OCI-M1 (cell line): ENCODE measurements at regions not wholly inside any gene's neighbourhood (a gene's known extent, or its start where the extent isn't known, plus 50 kb on each side); places are given as distances from the start of the nearest gene placed in this dataset.

Source experiments
- DNase-seq: peaks from one replicate; lab custom pipeline; 2025; lab: John Stamatoyannopoulos, UW

DNA sequence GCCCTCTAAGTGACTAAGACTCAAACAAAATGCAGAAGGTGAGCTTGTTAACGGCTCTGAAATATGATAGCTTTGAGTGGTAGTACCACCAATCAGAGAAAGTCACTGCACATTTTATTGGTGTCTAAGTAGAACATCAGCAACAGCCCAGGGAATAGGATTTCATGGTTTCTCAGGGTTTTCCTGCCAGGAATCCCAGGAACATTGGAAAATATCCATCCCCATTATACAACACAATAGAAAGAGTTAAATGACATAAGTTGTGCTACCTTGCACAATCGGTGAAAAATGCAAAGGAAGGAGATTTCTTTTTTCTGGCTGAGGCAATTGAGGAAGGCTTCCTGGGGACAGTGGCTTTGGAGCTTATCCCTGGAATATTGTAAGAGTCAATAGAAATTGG is 283.1 kb downstream of the HLX start:
- no peak for DNase-seq

DNA sequence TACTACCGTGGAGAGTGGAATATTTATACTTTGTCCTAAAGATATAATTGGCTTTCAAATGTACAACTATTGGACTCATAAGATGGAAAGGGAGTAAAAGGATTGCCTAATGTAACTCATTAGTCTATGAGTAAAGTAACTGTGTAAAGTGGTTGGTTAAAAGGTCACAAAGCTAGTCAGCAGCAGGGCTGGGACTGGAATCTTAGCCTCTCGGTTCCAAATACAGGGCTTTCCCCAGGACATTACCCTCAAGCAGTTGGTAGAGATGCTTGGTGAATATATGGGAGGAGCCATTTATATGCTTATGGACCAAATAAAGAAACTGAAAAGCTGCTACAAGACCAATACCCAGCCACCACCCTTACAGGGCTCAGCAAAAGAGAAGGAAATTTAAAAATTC is 283.7 kb downstream of the HLX start:
- DNase-seq, result no peak

DNA sequence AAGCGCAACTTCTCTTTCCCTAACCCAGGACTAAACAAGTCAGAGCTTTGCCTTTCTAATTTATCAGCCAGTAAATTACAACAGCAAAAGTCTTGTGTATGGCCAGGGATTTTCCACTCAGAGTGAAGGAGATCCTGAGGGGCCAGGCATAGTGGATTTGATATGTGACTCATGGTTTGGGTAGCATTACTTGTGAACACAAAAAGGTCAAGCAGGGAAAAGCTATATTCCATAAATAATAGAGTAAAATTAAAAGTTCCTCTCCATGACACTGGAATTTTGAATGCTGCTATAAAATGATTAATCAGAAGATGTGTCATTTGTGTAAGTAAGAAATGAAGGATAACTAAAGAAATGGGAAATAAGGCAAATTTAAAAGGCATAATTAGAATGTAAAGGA is 284.8 kb downstream of the HLX start:
- DNase-seq, result no peak

DNA sequence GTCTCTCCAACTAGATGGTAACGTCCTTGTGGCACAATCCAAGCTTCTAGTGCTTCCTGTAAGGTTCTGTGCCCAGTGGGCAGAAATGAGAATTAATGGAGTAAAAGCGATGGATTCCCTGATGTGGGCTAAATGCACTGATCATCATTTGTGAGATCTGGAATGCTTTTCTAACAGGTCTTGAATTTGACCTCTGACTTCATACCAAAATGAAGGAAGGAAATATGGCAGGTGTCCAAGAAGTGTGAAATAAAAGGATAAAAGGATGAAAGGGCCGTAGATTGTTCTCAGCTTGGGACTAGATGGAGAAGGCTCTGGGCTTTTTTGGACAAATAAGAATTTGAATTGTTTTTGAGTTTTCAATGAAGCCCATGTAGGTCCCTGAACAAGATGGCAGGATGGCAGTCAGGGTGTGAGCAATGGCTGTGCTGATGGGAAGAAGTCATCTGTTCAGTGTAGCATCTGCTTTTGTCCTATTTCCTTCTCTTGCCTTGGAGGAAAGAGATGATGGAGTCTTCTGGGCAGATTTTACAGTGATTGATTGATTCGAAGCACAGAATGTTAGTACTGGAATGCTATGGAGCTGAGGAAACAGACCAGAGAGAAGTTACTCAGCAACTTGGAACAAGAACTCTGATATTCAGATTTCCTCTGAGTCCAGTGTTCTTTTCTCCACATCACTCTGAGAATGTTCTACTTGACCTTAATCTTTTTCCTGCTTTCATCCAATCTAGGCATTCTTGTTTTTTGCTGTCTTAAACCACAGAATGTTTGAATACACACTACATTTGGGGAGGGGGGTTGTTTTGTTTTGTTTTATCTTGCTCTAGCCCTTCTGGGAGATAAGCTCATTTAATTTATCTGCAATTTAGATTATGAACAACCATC is 286.0 kb downstream of the HLX start:
- no peak for DNase-seq

DNA sequence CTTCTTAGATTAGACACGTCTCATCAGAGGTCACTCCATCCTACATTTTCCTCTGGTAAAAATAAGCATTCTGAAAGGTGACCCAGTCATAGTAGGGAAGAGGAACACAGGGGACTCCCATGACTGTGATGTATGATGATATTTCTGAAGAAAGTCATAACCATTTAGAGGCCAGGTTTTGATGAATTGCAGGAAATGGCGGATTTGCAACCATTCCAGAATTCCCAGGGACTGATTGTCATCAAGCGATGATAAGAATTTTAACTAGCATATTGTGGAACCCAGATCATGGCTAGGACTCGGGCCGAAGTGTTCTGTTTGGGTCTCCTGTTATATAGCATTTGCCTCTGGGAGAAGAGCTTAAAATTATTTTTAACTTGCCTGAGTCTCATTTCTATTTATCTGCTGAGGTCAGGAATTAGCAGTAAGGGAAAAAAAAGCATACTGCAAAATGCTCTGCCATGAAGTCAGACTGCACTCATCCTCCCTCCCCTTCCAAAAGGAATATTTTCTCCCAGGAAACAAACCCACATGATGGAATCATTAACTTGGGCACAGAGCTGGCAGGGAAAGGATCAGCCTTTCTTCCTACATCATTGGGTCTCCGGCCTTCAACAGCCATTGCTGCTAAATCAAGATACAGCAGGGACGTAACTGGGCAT is 286.7 kb downstream of the HLX start:
- no peak for DNase-seq

DNA sequence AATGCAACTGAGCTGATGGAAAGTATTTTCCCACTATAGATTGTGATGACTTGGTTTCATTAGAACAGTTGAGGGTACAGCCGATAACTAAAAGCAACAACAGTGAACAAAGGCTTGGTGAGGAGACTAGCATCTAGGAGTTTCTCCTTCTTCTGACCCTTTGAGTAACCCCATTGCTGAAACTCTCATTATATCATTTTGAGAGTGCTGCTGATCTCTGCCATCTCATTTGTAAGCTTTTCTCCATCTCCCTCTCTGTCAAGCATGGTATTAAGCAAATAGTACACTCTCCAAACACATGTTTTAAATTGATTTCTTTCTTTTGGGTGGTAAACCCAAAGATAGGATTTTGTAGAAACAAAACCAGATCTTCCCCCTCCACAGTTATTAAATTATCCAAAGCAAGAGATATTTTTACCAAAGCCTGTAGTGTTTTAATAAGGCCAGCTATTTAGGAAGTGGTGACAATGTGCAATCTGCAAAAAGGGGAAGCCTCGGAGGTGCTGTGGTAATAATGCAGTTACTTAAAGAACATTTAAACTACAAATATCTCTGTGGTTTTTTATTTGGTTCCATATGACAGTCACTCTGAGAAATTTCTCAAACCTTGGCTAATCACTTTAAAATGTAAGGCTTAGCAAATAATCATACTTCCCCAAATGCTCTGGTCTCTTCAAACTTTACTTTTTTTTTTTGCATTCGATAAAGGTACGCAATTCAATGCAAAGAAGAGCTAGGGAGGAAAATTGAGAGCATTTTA is 287.5 kb downstream of the HLX start:
- DNase-seq, result peak; percentile 81

DNA sequence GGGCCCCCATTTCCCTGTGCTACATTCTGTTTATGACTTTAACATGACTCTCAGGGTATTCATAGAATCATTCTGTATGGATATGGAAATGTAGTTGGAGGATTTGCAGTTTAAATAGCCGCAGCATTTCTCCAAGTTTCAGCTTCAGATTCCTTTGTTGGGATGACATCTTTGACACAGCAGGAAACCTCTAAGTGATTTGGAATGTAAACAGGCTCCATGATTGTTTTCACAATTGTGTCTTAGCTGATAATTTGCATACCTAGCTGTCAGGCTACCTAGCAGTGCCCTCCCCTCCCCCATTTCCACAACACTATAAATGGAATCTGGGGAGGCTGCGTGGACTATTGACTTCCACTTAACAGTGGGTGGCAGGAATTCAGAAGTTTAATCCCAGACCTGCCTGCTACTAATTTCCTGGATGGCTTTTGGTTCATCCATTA is 290.2 kb downstream of the HLX start:
- no peak for DNase-seq

DNA sequence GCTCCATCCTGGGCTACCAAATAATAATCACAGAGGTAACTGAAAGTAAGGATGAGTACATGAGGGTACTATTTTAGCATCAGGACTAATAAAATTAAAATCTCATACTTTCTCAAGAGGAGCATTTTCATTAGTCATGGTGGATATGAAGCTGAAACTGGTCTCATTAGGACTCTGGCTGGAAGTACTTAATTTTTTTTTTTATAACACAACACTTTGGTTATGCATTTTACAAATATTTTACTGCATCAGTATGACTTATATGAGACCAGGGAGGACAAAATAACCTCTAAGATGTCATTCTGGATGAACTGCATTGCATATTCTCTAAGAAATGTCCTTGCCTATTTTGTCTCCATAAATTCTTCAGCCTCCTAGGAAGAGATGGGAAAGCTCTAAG is 290.9 kb downstream of the HLX start:
- DNase-seq, result no peak

DNA sequence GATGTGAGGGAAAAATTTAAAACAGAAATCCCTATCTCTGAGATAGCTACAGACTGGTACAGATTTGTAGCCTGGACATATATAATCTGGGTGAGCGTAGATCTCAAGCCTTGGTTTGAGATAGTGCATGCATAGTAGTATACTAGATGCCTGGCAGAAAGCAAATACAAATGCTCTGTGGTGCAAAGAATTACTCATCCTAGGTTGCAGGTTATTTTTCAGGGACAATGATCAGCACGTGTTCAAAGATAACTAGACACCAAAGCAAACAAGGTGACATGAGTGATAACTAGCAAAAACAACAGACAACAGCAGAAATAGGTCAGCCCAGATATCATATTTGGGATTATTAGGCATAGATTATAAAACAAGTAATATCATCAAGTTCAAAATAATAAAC is 292.5 kb downstream of the HLX start:
- no peak for DNase-seq

DNA sequence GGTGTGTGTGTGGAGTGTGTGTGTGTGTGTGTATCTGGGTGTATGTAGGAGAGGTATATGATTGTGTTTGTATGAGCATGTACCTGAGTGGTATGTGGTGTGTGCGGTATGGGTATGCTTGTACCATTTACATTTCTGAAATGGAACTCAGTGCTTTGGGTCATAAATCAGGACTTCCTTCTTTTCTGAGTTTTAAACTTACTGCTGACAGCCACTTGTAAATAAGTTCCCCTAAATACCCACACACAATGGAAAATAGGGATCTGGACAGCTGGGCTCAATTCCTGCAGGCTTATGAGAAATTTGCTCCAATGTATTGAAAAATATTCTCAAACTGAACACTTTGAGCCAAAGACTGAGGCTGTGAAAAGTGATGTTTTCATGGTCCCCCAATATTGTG is 293.6 kb downstream of the HLX start:
- DNase-seq, result no peak

DNA sequence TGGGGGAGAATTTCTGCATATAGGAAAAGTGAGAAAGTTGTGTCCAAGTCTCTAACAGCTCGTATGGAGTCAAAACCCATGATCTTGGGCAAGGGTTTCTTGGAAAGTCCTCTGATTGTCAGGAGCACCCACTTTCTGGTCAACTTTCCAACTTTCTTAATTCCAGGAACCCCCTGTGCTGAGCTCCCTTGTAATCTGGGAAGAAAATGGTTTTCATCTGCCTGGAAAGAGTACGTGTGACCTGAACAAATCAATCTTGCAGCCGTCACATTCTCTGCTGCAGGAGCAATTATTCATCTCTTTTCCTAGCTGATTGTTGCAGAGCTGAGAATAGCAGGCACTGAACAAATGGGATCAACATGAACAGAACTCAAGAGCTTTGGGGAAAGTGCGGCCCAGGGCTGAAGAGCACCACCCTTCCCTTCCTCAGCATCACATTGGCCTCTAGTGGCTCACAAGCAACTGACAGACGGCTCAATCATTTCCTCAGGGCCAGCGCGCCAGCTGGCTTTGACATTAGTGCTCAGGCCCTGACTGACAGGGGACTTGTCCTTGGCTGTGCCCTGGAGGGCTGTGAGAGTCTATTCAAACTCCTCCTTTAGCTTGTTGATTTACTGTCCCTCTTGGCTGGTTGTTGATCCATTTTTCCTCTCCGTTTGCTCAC is 295.2 kb downstream of the HLX start:
- no peak for DNase-seq

DNA sequence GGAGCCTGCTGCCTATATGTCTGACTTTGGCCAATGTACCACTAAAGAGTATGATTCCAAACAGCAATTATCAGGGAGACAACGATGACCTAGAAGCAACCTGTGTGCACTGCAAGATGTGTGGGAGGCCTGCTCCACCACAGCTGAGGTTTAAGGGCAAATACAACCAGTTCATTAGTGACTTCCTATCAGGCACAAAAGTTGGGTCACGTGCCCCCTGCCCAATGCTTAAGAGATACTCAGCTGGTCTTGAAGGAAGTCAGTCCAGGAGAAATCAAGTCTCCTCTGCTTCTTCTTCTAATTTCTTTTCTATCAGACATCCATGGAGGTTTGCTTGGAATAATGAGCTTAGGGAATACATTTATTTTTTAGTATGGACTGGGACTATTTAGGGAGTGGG is 296.0 kb downstream of the HLX start:
- peak; percentile 18 for DNase-seq

DNA sequence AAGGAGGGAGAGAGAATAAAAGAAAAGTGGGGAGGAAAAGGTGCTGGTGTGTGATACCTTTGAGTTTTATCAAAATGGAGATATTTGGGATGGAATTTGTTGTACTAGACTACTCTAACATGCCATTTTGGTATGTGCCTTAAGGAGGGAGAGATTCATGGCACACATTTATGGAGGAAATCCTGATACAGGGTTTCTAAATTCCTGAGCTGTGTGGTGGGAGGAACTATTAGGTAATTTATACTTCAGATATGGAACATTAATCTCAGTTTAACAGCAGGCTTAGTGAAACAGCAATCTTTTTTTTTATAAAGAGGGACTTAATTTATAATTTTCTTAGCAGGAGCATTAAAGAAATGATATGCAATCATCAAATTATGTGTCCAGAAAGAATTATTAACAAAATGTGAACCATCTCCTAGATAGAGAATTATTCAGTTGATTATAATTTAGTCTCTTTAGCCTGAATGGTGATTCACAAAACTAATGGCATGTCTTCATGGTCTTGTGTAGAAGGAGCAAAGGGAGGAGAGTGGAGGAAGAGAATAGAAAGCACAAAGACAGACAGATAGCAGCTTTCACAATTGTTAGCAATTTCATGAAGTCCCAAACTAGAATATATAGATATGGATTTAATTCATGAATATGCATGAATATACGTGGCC is 301.6 kb downstream of the HLX start:
- no peak for DNase-seq

DNA sequence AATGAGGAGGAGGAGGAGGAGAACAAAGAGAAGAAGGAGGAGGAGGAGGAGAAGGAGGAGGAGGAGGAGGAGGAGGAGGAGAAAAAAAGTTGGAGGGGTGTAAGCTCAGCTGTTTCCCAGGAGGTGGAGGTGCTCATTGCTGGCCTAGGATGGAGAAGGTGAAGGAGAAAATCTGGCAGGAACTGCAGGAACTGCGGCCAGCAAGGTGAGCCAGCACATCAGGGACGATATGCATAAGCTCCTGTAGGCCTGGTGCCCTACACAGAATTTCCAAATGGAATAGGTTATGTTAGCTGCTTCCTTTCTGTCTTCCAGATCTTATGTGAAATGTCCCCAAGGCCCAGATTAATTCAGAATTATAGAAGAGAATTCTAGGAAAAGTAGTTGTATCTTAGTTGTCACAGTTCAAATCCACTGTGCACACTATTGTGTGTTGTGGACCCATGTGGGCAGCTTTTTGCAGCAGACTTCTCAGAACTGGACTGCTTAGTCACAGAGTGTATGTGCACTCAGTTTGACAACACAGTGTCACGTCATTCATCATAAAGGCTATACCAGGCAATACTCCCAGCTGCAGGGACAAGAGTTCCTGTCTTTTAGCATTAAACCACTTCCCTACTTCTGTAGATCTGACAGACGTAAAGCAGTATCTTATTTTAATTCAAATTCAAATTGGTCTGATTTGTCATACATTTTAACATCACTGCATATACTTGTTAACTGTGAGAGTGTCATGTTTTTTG is 303.7 kb downstream of the HLX start:
- DNase-seq, result peak; percentile 88

DNA sequence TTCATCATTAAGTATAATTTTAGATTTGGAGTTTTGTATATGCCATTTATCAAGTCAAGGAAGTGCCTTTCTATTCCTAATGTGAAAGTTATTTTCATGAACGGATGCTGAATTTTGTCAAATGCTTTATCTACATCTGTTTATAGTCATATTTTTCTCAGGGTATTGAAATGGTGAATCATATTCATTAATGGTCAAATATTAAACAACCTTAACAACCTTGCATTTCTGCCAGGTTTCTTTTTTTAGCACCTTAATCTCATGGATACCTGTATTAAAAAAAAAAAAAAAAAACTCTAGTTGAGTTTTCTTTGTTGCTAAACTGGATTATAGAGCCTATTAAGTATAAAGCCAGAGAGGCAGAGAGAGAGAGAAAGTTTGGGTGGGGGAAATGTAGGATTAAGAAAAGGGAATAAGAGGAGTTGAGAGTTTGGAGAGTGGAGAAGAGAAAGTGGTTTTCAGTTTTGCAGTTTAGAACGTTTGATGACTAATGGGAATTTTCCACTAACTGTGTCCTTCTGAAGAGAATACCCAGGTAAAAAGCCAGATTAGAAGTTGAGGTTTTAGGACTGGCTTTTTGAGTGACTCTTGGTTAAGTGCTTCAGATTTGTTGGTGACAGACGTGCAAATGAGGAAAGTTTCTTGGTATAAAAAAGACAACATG is 305.0 kb downstream of the HLX start:
- DNase-seq, result peak; percentile 57

DNA sequence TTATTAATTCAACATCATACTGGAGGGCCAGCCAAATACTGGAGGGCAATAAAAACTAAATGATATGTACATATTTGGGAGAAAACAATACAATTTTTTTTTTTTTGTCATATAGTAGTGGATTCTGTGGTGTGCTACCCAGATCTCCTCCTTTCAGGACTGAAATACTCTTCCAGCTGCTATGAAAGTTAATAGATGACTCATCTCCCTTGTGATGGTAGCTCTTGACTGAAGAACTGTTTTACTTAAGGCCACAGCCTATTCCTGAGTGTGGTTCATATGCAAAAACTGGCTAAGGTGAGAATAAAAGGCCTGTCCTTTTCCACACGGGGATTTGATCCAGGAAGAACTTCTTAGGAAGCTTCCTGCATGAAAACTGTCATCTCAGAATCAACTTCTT is 307.9 kb downstream of the HLX start:
- DNase-seq, result peak; percentile 46

DNA sequence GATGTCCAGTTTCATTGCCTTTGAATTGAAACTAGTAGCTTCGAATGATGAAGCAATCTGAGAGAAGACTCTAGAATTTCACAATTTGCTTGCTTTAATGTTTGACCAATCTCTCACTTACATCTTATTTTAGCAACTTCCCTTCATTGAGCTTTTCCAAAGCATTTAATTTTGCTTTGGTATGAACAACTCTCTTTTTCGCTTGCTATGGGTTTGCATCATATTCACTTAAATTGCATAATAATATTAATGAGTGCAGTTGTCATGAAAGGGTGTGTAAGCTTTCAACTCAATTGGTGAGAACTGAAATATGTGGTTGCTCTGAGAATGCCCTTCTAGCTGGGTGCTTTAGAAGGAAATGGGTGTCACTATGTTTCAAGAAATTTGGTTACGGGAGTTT is 309.2 kb downstream of the HLX start:
- peak; percentile 45 for DNase-seq

DNA sequence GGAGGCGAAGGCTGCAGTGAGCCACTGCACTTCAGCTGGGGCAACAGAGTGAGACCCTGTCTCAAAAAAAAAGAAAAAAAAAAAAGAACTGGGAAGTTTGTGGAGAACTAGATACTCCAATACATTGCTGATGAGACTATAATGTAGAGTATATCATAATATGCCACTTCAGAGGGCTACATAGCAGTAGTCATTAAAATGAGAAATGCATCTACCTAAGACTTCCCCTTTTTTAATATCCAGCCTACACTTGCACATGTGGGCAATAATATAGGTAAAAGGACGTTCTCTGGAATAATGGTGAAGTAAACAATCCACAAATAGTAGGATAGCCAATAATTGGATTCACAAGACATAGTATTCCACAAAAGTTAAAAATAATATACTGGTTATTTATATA is 311.0 kb downstream of the HLX start:
- peak; percentile 23 for DNase-seq

DNA sequence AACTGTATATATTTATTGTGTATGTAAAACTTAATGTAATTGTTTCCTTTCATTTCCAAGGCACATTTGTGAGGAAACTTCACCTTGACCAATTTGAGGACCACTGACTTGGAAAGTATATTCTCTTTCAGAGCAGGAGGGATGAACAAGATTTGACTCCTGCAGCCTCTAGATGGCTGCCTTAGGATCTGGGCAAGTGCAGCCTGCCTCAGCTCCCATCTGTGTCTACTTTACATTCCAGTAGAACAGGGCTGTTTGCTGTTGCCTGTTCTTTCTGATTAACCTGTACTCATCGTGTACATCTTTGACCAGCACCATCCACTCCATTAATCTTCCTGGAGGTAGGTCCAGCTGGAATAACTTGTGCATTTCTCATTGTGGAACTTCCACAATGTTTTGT is 312.8 kb downstream of the HLX start:
- no peak for DNase-seq

DNA sequence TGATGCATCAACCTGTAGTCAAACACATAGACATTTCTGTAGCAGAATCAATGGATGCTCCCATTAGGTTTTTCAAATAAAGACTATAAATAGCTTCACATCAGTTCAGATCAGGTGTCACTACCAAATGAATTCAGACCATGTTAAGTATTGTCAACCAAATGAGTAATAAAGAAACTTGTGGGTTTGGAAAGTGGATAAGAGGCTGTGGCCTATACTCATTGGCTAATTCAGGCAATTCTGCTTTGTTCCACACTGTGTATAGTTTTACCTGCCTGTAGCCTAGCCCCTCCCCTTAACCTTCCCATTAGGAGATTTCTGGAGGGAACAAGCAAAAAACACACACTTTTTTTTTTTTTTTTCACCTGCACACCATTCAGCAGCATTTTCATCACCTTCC is 321.2 kb downstream of the HLX start:
- no peak for DNase-seq
